Progenitor cell of endocrine pancreas (in vitro differentiated cells): ENCODE measurements at regions not wholly inside any gene's neighbourhood (a gene's known extent, or its start where the extent isn't known, plus 50 kb on each side); places are given as distances from the start of the nearest gene placed in this dataset.
"Not testable (repeated sequence)": the region's sequence is repeated elsewhere in the genome, so short reads cannot be mapped to it uniquely, and the experiment has no call there.

Experiments used
- DNase-seq: peaks from one replicate; pipeline ENCODE4 v3.0.0; 2021; ENCODE audit warnings: low spot score; ENCODE audit not compliant: unreplicated experiment
- H3K27ac Mint-ChIP-seq: 2 replicates; pipeline ENCODE4 v1.8.0; 2021; ENCODE audit warnings: mild to moderate bottlenecking, moderate library complexity, mixed read lengths
- H3K27me3 Mint-ChIP-seq: 2 replicates; pipeline ENCODE4 v1.8.0; 2021; ENCODE audit warnings: mixed read lengths
- H3K36me3 Mint-ChIP-seq: 2 replicates; pipeline ENCODE4 v1.8.0; 2022; ENCODE audit warnings: mixed read lengths; ENCODE audit not compliant: insufficient read depth
- H3K4me1 Mint-ChIP-seq: 2 replicates; pipeline ENCODE4 v1.8.0; 2021; ENCODE audit warnings: low read depth, mixed read lengths
- H3K4me3 Mint-ChIP-seq: 2 replicates; pipeline ENCODE4 v1.8.0; 2021; ENCODE audit warnings: low read depth, mild to moderate bottlenecking, moderate library complexity, mixed read lengths
- H3K9me3 Mint-ChIP-seq: 2 replicates; pipeline ENCODE4 v1.8.0; 2021; ENCODE audit warnings: low read depth, mixed read lengths
- TF ChIP-seq, protein P1 (sequence below): fragments of 200-600 bp; sonication (generic); IDR thresholded peaks from one replicate; pipeline ENCODE4 v1.5.0; 2021; ENCODE audit warnings: antibody characterized with exemption, mild to moderate bottlenecking; ENCODE audit not compliant: unreplicated experiment

DNA sequence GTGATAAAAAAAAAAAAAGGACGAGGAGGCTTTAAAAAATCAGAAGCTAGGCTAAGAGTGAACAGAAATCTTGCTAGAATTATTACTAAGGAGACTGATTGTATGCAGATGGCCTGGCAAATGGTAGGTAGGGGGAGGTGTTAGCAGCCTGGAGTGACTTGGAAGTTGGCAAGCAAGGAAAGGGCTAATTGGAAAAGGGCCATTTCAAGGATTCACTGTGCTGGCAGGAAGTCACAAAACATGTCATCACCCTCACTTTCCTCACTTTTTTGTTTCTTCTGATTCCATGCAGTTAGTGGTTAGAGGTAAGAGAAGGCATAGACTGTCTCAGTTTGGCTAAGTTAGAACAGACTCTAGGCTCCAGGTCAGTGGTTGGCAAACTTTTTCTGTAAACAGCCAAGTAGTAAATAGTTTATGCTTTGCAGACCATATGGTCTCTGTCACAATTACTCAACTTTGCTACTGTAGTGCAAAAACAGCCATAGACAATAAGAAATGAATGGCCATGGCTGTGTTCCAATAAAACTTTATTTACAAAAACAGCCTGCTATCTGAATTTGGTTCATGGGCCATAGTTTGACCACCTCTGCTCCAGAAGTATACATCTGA lies 646.5 kb upstream of the ACTRT1 start:
- peaks cover 23% of the 10 kb centered on the region for H3K9me3 Mint-ChIP-seq
- TF ChIP-seq, protein P1, sequence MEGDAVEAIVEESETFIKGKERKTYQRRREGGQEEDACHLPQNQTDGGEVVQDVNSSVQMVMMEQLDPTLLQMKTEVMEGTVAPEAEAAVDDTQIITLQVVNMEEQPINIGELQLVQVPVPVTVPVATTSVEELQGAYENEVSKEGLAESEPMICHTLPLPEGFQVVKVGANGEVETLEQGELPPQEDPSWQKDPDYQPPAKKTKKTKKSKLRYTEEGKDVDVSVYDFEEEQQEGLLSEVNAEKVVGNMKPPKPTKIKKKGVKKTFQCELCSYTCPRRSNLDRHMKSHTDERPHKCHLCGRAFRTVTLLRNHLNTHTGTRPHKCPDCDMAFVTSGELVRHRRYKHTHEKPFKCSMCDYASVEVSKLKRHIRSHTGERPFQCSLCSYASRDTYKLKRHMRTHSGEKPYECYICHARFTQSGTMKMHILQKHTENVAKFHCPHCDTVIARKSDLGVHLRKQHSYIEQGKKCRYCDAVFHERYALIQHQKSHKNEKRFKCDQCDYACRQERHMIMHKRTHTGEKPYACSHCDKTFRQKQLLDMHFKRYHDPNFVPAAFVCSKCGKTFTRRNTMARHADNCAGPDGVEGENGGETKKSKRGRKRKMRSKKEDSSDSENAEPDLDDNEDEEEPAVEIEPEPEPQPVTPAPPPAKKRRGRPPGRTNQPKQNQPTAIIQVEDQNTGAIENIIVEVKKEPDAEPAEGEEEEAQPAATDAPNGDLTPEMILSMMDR, result no peak
- DNase-seq, result no peak
- H3K27me3 Mint-ChIP-seq, result no peaks in the 10 kb centered on the region
- no peaks in the 10 kb centered on the region for H3K4me1 Mint-ChIP-seq
- no peaks in the 10 kb centered on the region for H3K36me3 Mint-ChIP-seq
- no peak overlapping the region for H3K4me3 Mint-ChIP-seq
- H3K27ac Mint-ChIP-seq, result no peak overlapping the region

DNA sequence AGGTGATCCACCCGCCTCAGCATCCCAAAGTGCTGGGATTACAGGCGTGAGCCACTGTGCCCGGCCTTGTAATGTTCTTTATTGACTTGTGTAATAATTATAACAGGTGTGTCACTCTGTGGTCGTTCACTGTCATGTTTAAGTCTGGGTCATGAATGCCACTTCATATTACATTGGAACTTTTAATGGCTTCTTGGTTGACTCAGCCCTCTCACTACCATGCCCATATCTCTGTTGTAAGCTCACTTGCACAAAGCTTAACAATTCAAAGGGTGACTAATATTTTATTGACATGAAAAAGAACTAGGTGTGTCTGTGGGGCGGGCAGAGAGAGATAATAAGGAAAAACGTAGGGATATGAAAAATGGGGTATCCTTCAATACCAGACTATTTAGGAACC lies 639.7 kb upstream of the ACTRT1 start:
- Mint-ChIP-seq H3K4me3 (no peak overlapping the region), H3K27ac (no peak overlapping the region), H3K36me3 (no peaks in the 10 kb centered on the region), H3K27me3 (no peaks in the 10 kb centered on the region), H3K4me1 (peaks cover 6% of the 10 kb centered on the region), H3K9me3 (peaks cover 23% of the 10 kb centered on the region)
- TF ChIP-seq, protein P1, result no peak
- no peak for DNase-seq

DNA sequence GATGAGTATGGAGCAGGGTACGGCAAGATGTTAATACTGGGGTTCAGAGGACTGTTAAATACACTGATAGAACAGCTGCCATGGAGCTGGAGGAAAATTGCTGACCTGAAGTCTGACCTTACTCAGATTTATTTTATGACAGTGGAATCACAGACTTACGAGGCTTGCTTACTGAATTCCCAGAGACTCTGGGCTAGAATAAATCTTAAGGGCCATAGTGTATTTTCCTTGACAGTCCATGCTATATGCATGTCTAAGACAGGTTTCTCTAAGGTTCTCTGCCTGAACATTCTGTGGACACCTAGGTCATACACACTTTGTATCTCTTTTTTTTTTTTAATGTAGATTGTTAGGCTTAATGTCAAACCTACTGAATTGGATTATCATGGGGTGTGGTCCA lies 633.2 kb upstream of the ACTRT1 start:
- Mint-ChIP-seq H3K27ac (no peak overlapping the region), H3K27me3 (no peaks in the 10 kb centered on the region), H3K9me3 (peaks cover 26% of the 10 kb centered on the region), H3K36me3 (no peaks in the 10 kb centered on the region), H3K4me3 (no peak overlapping the region), H3K4me1 (peaks cover 3% of the 10 kb centered on the region)
- no peak for DNase-seq
- TF ChIP-seq, protein P1, result no peak

DNA sequence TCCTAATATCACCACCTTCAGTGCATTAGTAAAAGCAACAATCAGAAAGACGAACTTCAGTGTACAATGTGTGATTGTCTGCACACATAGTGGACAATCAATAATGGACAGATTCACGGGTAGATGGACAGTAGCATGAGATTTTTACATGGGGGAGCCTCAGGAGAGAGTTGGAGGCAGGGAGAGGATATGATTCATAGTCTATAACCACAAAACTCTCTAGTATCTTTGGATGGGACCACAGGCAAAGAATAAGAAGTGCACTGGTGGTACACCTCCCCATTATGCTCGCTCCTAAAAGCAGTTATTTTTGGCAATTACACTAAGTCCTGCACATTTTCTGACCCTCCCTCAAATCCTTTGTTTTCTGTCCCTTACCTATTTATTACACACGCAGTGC lies 624.4 kb upstream of the ACTRT1 start:
- Mint-ChIP-seq H3K27ac (no peak overlapping the region), H3K27me3 (no peaks in the 10 kb centered on the region), H3K4me1 (peaks cover 2% of the 10 kb centered on the region), H3K9me3 (peaks cover 24% of the 10 kb centered on the region), H3K4me3 (no peak overlapping the region), H3K36me3 (peaks cover 10% of the 10 kb centered on the region)
- TF ChIP-seq, protein P1, result no peak
- no peak for DNase-seq

DNA sequence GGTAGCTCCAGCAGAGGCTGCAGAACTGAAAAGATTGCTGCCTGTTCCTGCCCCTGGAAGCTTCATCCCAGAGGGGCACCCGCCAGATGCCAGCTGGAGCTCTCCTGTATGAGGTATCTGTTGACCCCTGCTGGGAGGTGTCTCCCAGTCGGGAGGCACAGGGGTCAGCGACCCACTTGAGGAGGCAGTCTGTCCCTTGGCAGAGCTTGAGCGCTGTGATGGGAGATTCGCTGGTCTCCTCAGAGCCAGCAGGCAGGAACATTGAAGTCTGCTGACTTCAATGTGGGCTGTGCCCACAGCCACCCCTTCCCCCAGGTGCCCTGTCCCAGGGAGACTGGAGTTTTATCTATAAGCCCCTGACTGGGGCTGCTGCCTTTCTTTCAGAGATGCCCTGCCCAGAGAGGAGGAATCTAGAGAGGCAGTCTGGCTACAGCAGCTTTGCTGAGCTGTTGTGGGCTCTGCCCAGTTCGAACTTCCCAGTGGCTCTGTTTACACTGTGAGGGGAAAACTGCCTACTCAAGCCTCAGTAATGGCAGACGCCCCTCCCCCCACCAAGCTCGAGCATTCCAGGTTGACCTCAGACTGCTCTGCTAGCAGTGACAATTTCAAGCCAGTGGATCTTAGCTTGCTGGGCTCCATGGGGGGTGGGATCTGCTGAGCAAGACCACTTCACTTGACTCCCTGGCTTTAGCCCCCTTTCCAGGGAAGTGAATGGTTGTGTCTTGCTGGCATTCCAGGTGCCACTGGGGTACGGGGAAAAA lies 622.3 kb upstream of the ACTRT1 start:
- not testable (repeated sequence) for H3K4me3 Mint-ChIP-seq, DNase-seq, H3K27me3 Mint-ChIP-seq, H3K4me1 Mint-ChIP-seq, H3K27ac Mint-ChIP-seq, H3K36me3 Mint-ChIP-seq
- H3K9me3 Mint-ChIP-seq, result peaks cover 33% of the 10 kb centered on the region

DNA sequence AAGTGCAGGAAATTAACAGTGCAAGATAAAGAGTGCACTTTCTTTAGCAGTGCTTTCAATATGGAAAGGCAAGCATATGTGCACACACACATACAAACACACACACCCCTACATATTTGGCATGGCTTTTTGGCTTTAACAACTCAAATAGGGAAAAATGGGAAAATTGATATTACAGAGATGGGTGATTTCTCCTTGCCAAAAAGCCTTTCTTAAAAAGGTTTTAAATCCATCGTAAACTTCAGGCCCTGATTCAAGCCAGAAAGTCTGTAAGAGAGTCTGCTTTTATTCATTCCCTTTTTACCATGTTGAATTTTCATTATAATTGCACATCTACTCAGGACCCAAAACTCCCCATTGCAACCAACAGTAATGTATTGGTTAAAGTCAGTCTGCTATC lies 612.0 kb upstream of the ACTRT1 start:
- Mint-ChIP-seq H3K27me3 (no peaks in the 10 kb centered on the region), H3K27ac (no peak overlapping the region), H3K4me1 (peaks cover 12% of the 10 kb centered on the region), H3K4me3 (no peak overlapping the region), H3K9me3 (peaks cover 24% of the 10 kb centered on the region), H3K36me3 (peaks cover 3% of the 10 kb centered on the region)
- DNase-seq, result no peak
- TF ChIP-seq, protein P1, result no peak
